Natural killer cell (primary cell): ENCODE measurements at regions not wholly inside any gene's neighbourhood (a gene's known extent, or its start where the extent isn't known, plus 50 kb on each side); places are given as distances from the start of the nearest gene placed in this dataset.

Experiments used
- ATAC-seq, 3 donors: fragments of 150-1000 bp in 2 of 3; fragments of 200-7000 bp in 1 of 3; cut with Tn5 transposase; 1 replicate in 1 of 3; 2 replicates in 2 of 3; pipeline ENCODE4 v1.10.0; 2021; ENCODE audit warnings: mild to moderate bottlenecking in 2 of 3, moderate library complexity in 2 of 3
- DNase-seq, 2 donors: peaks; one replicate each; pipeline versions ENCODE4 v3.0.0 to v3.0.0-alpha.2; 2013 to 2021; ENCODE audit warnings: mixed read lengths in 1 of 2
- H3K27ac ChIP-seq: one replicate; pipeline ENCODE4 v1.5.1; 2013; ENCODE audit warnings: mild to moderate bottlenecking, low read length
- H3K27me3 ChIP-seq: one replicate; pipeline ENCODE4 v1.6.1; 2013; ENCODE audit warnings: low read length; ENCODE audit not compliant: control insufficient read depth, insufficient read depth
- H3K36me3 ChIP-seq: one replicate; pipeline ENCODE4 v1.6.1; 2013; ENCODE audit warnings: low read length; ENCODE audit not compliant: control insufficient read depth, insufficient read depth
- H3K4me1 ChIP-seq: one replicate; pipeline ENCODE4 v1.6.1; 2013; ENCODE audit warnings: low read length; ENCODE audit not compliant: control insufficient read depth, insufficient read depth
- H3K4me3 ChIP-seq: one replicate; pipeline ENCODE4 v1.5.1; 2013; ENCODE audit warnings: low read length
- H3K9me3 ChIP-seq: one replicate; pipeline ENCODE4 v1.6.1; 2013; ENCODE audit warnings: low read length; ENCODE audit not compliant: control insufficient read depth, insufficient read depth
- H3K27ac Mint-ChIP-seq, 2 donors: one replicate each; pipeline ENCODE4 v1.8.0; 2022; ENCODE audit warnings: mild to moderate bottlenecking in 2 of 2, mixed read lengths in 2 of 2, moderate library complexity in 1 of 2
- H3K27me3 Mint-ChIP-seq, 2 donors: one replicate each; pipeline ENCODE4 v1.8.0; 2022; ENCODE audit warnings: low read depth in 2 of 2, mixed read lengths in 2 of 2
- H3K36me3 Mint-ChIP-seq: one replicate; pipeline ENCODE4 v1.8.0; 2022; ENCODE audit warnings: mixed read lengths
- H3K4me1 Mint-ChIP-seq, 2 donors: one replicate each; pipeline ENCODE4 v1.8.0; 2022; ENCODE audit warnings: mixed read lengths in 2 of 2
- H3K4me3 Mint-ChIP-seq: one replicate; pipeline ENCODE4 v1.8.0; 2022; ENCODE audit warnings: mild to moderate bottlenecking, moderate library complexity, mixed read lengths
- H3K9me3 Mint-ChIP-seq, 2 donors: one replicate each; pipeline ENCODE4 v1.8.0; 2022; ENCODE audit warnings: mixed read lengths in 2 of 2
- WGBS: methylation state at CpG from one replicate; pipeline ENCODE4 v1.1.7; 2013; ENCODE audit warnings: missing lambda C conversion rate; ENCODE audit not compliant: insufficient coverage; 5-methylcytosine and 5-hydroxymethylcytosine counted together
- intact Hi-C: fragments of 100-400 bp; cut with micrococcal nuclease; formaldehyde crosslinking; loops from one replicate; pipeline ENCODE4 v1.14.2; 2022
- TF ChIP-seq, protein P1 (sequence below): fragments of 200-600 bp; IDR thresholded peaks from one replicate; pipeline ENCODE4 v1.8.0; 2022; ENCODE audit warnings: antibody characterized with exemption

DNA sequence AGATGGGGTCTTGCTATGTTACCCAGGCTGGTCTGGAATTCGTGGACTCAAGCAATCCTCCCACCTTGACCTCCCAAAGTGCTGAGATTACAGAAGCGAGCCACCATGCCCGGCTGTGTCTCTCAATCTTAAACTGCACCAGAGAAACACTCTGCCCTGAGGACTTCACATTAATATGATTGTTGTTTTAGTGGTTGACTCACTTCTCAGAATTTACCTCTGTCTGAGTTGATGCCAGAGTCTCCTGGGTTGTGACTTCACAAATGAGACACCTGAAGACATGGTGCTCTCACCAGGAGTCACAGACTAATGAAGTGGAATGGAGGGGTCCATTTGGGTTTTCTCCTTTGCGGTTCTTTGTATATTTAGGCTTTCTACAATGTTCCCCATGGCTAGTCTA, 61.0 kb upstream of the TGIF1 start:
- H3K36me3 Mint-ChIP-seq = no peaks in the 10 kb centered on the region
- intact Hi-C loops = no loop called here
- H3K27me3 Mint-ChIP-seq = peaks cover 6 to 13% of the 10 kb centered on the region in 2 donors
- no peak overlapping the region for H3K4me3 ChIP-seq
- H3K9me3 ChIP-seq = peaks cover 3% of the 10 kb centered on the region
- no peaks in the 10 kb centered on the region for H3K27me3 ChIP-seq
- no peak for ATAC-seq
- no peaks in the 10 kb centered on the region for H3K4me1 Mint-ChIP-seq
- H3K27ac ChIP-seq = no peak overlapping the region
- no peaks in the 10 kb centered on the region for H3K36me3 ChIP-seq
- H3K4me1 ChIP-seq = no peaks in the 10 kb centered on the region
- 95% methylated on average over 4 of the region's 4 CpGs for WGBS
- no peak for DNase-seq
- TF ChIP-seq, protein P1, sequence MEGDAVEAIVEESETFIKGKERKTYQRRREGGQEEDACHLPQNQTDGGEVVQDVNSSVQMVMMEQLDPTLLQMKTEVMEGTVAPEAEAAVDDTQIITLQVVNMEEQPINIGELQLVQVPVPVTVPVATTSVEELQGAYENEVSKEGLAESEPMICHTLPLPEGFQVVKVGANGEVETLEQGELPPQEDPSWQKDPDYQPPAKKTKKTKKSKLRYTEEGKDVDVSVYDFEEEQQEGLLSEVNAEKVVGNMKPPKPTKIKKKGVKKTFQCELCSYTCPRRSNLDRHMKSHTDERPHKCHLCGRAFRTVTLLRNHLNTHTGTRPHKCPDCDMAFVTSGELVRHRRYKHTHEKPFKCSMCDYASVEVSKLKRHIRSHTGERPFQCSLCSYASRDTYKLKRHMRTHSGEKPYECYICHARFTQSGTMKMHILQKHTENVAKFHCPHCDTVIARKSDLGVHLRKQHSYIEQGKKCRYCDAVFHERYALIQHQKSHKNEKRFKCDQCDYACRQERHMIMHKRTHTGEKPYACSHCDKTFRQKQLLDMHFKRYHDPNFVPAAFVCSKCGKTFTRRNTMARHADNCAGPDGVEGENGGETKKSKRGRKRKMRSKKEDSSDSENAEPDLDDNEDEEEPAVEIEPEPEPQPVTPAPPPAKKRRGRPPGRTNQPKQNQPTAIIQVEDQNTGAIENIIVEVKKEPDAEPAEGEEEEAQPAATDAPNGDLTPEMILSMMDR = no peak
- H3K27ac Mint-ChIP-seq = no peak overlapping the region
- no peak overlapping the region for H3K4me3 Mint-ChIP-seq
- peaks cover 0 to 3% of the 10 kb centered on the region in 2 donors for H3K9me3 Mint-ChIP-seq

DNA sequence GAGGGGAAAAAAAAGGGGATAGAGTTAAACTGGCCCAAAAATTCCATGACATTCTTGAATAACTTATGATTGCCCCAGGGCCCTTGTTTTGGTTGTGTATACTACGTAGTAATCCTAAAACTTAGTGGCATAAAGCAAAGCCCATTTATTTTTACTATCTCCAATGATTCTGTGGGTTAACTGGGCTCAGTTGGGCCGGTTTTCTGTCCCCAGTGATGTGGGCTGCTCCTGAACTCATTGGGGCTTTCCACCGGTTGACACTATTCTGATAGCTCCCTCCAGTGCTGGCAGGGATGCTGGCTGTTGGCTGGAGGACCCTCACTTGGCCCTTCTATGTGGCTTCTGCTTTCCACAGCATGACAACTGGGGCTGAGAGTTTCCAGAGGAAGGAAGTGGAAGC, 60.0 kb upstream of the TGIF1 start:
- H3K36me3 ChIP-seq = no peaks in the 10 kb centered on the region
- H3K4me1 ChIP-seq = no peaks in the 10 kb centered on the region
- H3K9me3 Mint-ChIP-seq = peaks cover 0 to 3% of the 10 kb centered on the region in 2 donors
- H3K4me3 Mint-ChIP-seq = no peak overlapping the region
- no peak overlapping the region for H3K27ac Mint-ChIP-seq
- no peak for DNase-seq
- no peaks in the 10 kb centered on the region for H3K27me3 ChIP-seq
- ATAC-seq = no peak
- H3K4me3 ChIP-seq = no peak overlapping the region
- intact Hi-C loops = no loop called here
- peaks cover 0 to 13% of the 10 kb centered on the region in 2 donors for H3K27me3 Mint-ChIP-seq
- H3K27ac ChIP-seq = no peak overlapping the region
- H3K9me3 ChIP-seq = peaks cover 7% of the 10 kb centered on the region
- 89% methylated on average over 3 of the region's 3 CpGs for WGBS
- TF ChIP-seq, protein P1 = no peak
- no peaks in the 10 kb centered on the region for H3K36me3 Mint-ChIP-seq
- H3K4me1 Mint-ChIP-seq = no peaks in the 10 kb centered on the region

DNA sequence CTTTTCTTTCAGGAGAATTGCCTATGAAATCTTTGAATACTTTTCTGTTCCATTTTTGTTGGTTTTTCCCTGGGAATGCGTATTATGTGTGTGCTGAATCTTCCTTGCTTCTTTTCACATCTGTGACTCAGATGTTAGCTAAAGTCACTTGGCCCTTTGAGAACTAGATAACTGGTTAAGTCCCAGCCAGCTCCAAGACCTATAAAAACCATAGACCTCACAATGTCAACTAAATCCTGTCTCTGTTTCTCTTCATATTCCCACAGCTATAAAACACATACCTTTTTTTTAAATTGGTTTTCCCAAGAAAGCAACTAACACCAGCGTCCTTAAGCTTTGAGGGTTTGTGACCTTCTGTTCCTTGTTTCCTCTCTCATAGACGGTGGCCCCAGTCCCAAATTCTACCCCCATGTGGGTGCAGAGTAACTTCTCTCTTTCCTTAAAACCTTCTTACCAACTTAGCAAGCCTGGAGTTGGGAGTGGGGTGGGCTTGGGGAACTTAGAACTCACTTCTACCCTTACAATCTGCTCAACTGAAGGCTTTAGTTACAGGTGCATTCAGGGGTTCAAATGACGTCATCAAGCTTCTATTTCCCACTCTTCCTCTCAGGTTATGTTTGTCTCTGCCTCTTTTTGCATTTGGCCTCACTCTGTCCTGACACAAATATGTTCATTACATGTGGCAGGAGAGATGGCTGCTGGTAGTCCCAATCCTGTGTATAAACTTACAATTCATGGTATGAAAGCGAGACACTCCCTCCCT, 58.1 kb upstream of the TGIF1 start:
- H3K4me3 ChIP-seq = no peak overlapping the region
- intact Hi-C loops = no loop called here
- Mint-ChIP-seq H3K9me3 (peaks cover 0 to 3% of the 10 kb centered on the region in 2 donors), H3K4me3 (no peak overlapping the region), H3K27me3 (peaks cover 0 to 18% of the 10 kb centered on the region in 2 donors), H3K27ac (no peak overlapping the region), H3K36me3 (no peaks in the 10 kb centered on the region), H3K4me1 (no peaks in the 10 kb centered on the region)
- WGBS = 84% methylated on average over 4 of the region's 5 CpGs
- no peak for DNase-seq
- H3K4me1 ChIP-seq = no peaks in the 10 kb centered on the region
- H3K9me3 ChIP-seq = peaks cover 7% of the 10 kb centered on the region
- TF ChIP-seq, protein P1 = no peak
- no peak overlapping the region for H3K27ac ChIP-seq
- ATAC-seq = no peak
- no peaks in the 10 kb centered on the region for H3K36me3 ChIP-seq
- H3K27me3 ChIP-seq = no peaks in the 10 kb centered on the region

DNA sequence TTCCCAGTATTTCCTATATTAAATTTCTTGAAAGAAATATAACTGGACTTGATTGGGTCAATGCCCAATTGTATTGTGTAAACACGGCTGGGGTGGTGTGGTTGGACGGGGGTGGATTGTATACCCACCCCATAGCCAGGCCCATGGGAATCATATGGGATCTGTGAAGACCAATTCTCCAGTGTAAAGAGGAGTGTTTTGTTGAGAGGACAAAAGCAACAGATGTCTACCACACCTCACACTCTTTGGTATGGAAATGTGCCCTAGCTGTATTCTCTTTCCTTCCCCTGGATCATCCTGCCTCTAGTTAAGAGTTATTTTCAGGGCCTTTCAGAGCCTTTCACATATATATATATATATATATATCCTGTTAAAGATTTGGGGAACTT, 57.5 kb upstream of the TGIF1 start:
- no peaks in the 10 kb centered on the region for H3K36me3 Mint-ChIP-seq
- H3K4me1 Mint-ChIP-seq = no peaks in the 10 kb centered on the region
- H3K9me3 Mint-ChIP-seq = peaks cover 0 to 3% of the 10 kb centered on the region in 2 donors
- H3K36me3 ChIP-seq = no peaks in the 10 kb centered on the region
- H3K4me1 ChIP-seq = no peaks in the 10 kb centered on the region
- TF ChIP-seq, protein P1 = no peak
- ATAC-seq (no peak), DNase-seq (no peak)
- H3K27me3 Mint-ChIP-seq = peaks cover 0 to 18% of the 10 kb centered on the region in 2 donors
- H3K27me3 ChIP-seq = no peaks in the 10 kb centered on the region
- no peak overlapping the region for H3K4me3 Mint-ChIP-seq
- no peak overlapping the region for H3K27ac Mint-ChIP-seq
- no peak overlapping the region for H3K4me3 ChIP-seq
- peaks cover 7% of the 10 kb centered on the region for H3K9me3 ChIP-seq
- intact Hi-C loops = no loop called here
- WGBS = 90% methylated on average over 2 of the region's 2 CpGs
- H3K27ac ChIP-seq = no peak overlapping the region
